ENCODE measurements at regions not wholly inside any gene's neighbourhood (a gene's known extent, or its start where the extent isn't known, plus 50 kb on each side); places are given as distances from the start of the nearest gene placed in this dataset.

DNA sequence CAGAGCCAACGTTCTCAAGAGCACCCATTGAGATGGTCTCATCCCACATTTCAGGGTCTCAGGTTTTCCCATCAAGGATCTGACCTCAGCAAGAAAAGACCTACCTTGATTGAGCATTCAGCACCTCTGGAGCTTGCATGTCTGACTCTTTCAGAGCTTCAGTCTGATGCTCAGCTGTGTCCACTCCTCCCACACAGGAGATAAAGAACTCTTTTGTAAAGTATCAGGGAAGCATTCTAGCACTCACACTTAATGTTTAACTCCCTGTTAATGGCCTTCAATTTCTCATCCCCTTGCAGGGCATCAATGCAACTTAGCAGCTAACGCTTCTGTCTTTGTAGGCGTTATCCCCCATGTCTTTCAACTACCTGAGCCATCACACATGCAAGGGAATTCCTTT is 124.1 kb downstream of the GALC start (continued):
- TF ChIP-seq MNT (IDR thresholded peaks at IDR 0.05), result no peak
- TF ChIP-seq ZFP36L2 (CRISPR knock-in tag; IDR thresholded peaks at IDR 0.05), result no peak
- no peak for TF ChIP-seq NCOA1 (CRISPR knock-in tag; IDR thresholded peaks at IDR 0.05)
- TF ChIP-seq ZBTB7A (CRISPR knock-in tag; IDR thresholded peaks at IDR 0.05), result no peak
- no peak for TF ChIP-seq SALL1 (CRISPR knock-in tag; IDR thresholded peaks at IDR 0.05)
- TF ChIP-seq ZNF546 (CRISPR knock-in tag; conservative IDR thresholded peaks at IDR 0.05), result no peak
- TF ChIP-seq CC2D1A (CRISPR knock-in tag; IDR thresholded peaks at IDR 0.05), result no peak
- TF ChIP-seq SAFB2 (CRISPR knock-in tag; IDR thresholded peaks at IDR 0.05; ENCODE audit: borderline replicate concordance, low read depth), result no peak
- TF ChIP-seq, protein P1, sequence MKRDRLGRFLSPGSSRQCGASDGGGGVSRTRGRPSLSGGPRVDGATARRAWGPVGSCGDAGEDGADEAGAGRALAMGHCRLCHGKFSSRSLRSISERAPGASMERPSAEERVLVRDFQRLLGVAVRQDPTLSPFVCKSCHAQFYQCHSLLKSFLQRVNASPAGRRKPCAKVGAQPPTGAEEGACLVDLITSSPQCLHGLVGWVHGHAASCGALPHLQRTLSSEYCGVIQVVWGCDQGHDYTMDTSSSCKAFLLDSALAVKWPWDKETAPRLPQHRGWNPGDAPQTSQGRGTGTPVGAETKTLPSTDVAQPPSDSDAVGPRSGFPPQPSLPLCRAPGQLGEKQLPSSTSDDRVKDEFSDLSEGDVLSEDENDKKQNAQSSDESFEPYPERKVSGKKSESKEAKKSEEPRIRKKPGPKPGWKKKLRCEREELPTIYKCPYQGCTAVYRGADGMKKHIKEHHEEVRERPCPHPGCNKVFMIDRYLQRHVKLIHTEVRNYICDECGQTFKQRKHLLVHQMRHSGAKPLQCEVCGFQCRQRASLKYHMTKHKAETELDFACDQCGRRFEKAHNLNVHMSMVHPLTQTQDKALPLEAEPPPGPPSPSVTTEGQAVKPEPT (CRISPR knock-in tag; IDR thresholded peaks at IDR 0.05; ENCODE audit: low read depth), result no peak
- TF ChIP-seq, protein P2, sequence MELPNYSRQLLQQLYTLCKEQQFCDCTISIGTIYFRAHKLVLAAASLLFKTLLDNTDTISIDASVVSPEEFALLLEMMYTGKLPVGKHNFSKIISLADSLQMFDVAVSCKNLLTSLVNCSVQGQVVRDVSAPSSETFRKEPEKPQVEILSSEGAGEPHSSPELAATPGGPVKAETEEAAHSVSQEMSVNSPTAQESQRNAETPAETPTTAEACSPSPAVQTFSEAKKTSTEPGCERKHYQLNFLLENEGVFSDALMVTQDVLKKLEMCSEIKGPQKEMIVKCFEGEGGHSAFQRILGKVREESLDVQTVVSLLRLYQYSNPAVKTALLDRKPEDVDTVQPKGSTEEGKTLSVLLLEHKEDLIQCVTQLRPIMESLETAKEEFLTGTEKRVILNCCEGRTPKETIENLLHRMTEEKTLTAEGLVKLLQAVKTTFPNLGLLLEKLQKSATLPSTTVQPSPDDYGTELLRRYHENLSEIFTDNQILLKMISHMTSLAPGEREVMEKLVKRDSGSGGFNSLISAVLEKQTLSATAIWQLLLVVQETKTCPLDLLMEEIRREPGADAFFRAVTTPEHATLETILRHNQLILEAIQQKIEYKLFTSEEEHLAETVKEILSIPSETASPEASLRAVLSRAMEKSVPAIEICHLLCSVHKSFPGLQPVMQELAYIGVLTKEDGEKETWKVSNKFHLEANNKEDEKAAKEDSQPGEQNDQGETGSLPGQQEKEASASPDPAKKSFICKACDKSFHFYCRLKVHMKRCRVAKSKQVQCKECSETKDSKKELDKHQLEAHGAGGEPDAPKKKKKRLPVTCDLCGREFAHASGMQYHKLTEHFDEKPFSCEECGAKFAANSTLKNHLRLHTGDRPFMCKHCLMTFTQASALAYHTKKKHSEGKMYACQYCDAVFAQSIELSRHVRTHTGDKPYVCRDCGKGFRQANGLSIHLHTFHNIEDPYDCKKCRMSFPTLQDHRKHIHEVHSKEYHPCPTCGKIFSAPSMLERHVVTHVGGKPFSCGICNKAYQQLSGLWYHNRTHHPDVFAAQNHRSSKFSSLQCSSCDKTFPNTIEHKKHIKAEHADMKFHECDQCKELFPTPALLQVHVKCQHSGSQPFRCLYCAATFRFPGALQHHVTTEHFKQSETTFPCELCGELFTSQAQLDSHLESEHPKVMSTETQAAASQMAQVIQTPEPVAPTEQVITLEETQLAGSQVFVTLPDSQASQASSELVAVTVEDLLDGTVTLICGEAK (IDR thresholded peaks at IDR 0.05), result no peak
- TF ChIP-seq, protein P2 (CRISPR knock-in tag; IDR thresholded peaks at IDR 0.05), result no peak
- TF ChIP-seq, protein P3, sequence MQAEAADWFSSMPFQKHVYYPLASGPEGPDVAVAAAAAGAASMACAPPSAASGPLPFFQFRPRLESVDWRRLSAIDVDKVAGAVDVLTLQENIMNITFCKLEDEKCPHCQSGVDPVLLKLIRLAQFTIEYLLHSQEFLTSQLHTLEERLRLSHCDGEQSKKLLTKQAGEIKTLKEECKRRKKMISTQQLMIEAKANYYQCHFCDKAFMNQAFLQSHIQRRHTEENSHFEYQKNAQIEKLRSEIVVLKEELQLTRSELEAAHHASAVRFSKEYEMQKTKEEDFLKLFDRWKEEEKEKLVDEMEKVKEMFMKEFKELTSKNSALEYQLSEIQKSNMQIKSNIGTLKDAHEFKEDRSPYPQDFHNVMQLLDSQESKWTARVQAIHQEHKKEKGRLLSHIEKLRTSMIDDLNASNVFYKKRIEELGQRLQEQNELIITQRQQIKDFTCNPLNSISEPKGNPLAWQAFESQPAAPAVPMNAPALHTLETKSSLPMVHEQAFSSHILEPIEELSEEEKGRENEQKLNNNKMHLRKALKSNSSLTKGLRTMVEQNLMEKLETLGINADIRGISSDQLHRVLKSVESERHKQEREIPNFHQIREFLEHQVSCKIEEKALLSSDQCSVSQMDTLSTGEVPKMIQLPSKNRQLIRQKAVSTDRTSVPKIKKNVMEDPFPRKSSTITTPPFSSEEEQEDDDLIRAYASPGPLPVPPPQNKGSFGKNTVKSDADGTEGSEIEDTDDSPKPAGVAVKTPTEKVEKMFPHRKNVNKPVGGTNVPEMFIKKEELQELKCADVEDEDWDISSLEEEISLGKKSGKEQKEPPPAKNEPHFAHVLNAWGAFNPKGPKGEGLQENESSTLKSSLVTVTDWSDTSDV (CRISPR knock-in tag; IDR thresholded peaks at IDR 0.05), result no peak
- TF ChIP-seq ZNF639 (CRISPR knock-in tag; conservative IDR thresholded peaks at IDR 0.05), result no peak
- no peak for TF ChIP-seq RXRB (CRISPR knock-in tag; IDR thresholded peaks at IDR 0.05; ENCODE audit: borderline replicate concordance)
- TF ChIP-seq CEBPG (CRISPR knock-in tag; IDR thresholded peaks at IDR 0.05), result no peak
